CD14-positive monocyte (primary cell): ENCODE measurements at regions not wholly inside any gene's neighbourhood (a gene's known extent, or its start where the extent isn't known, plus 50 kb on each side); places are given as distances from the start of the nearest gene placed in this dataset.

Experiments used
- DNase-seq, 3 donors: peaks; one replicate each; pipeline ENCODE4 v3.0.0-alpha.2; 2011 to 2022
- H2AFZ ChIP-seq: 2 replicates; pipeline ENCODE4 v1.6.0; 2012; ENCODE audit warnings: mild to moderate bottlenecking, low read depth, low read length, inconsistent platforms; ENCODE audit not compliant: insufficient read depth, poor library complexity, severe bottlenecking
- H3K27ac ChIP-seq, 2 donors: 1 replicate in 1 of 2; 2 replicates in 1 of 2; pipeline ENCODE4 v1.5.1; 2012 to 2013; ENCODE audit warnings: low read length in 2 of 2, control low read depth in 1 of 2, inconsistent platforms in 1 of 2, low read depth in 1 of 2, mild to moderate bottlenecking in 1 of 2
- H3K27me3 ChIP-seq, 2 donors: one replicate each; pipeline versions ENCODE4 v1.6.0 to v1.6.1; 2011 to 2013; ENCODE audit warnings: low read length in 2 of 2; ENCODE audit not compliant: control insufficient read depth in 2 of 2, insufficient read depth in 2 of 2
- H3K36me3 ChIP-seq, 2 donors: replicated peaks in 1 of 2; 1 replicate in 1 of 2; 2 replicates in 1 of 2; pipeline versions ENCODE4 v1.5.1 to v1.6.1; 2012 to 2013; ENCODE audit warnings: low read length in 2 of 2, control low read depth in 1 of 2, inconsistent platforms in 1 of 2, mild to moderate bottlenecking in 1 of 2; ENCODE audit not compliant: insufficient read depth in 2 of 2, control insufficient read depth in 1 of 2
- H3K4me1 ChIP-seq, 2 donors: 1 replicate in 1 of 2; 2 replicates in 1 of 2; pipeline versions ENCODE4 v1.5.1 to v1.6.1; 2012 to 2013; ENCODE audit warnings: low read length in 2 of 2, control low read depth in 1 of 2, inconsistent platforms in 1 of 2, mild to moderate bottlenecking in 1 of 2, moderate library complexity in 1 of 2; ENCODE audit not compliant: insufficient read depth in 2 of 2, control insufficient read depth in 1 of 2
- H3K4me2 ChIP-seq: replicated peaks from 2 replicates; pipeline ENCODE3; 2012; ENCODE audit warnings: low read length, moderate library complexity, mild to moderate bottlenecking; ENCODE audit not compliant: poor library complexity, severe bottlenecking; ENCODE audit errors: extremely low read depth
- H3K4me3 ChIP-seq, 3 experiments: fragments of 200-600 bp in 1 of 3; sonication (generic) in 1 of 3; replicated peaks in 1 of 3; 1 replicate in 2 of 3; 2 replicates in 1 of 3; pipeline ENCODE4 v1.5.1; 2011 to 2013; ENCODE audit warnings: low read length in 3 of 3, mild to moderate bottlenecking in 3 of 3, control low read depth in 2 of 3, low read depth in 2 of 3, inconsistent platforms in 1 of 3, moderate library complexity in 1 of 3
- H3K79me2 ChIP-seq: 2 replicates; pipeline ENCODE4 v1.6.0; 2012; ENCODE audit warnings: mild to moderate bottlenecking, control low read depth, inconsistent platforms, low read length, moderate library complexity; ENCODE audit not compliant: insufficient read depth
- H3K9ac ChIP-seq: 2 replicates; pipeline ENCODE4 v1.6.0; 2017; ENCODE audit warnings: low read length, mild to moderate bottlenecking; ENCODE audit not compliant: insufficient read depth, poor library complexity, severe bottlenecking
- H3K9me3 ChIP-seq, 2 donors: replicated peaks in 1 of 2; 1 replicate in 1 of 2; 2 replicates in 1 of 2; pipeline versions ENCODE4 v1.5.1 to v1.6.1; 2012 to 2013; ENCODE audit warnings: low read length in 2 of 2, control low read depth in 1 of 2; ENCODE audit not compliant: control insufficient read depth in 1 of 2, insufficient read depth in 1 of 2
- H4K20me1 ChIP-seq: 2 replicates; pipeline ENCODE4 v1.6.0; 2012; ENCODE audit warnings: mild to moderate bottlenecking, low read length, control low read depth, moderate library complexity; ENCODE audit not compliant: insufficient read depth
- H3K27ac Mint-ChIP-seq, 7 donors: one replicate each; pipeline ENCODE4 v1.8.0; 2020; ENCODE audit warnings: mild to moderate bottlenecking in 7 of 7, mixed read lengths in 7 of 7, moderate library complexity in 6 of 7, inconsistent platforms in 2 of 7
- H3K27me3 Mint-ChIP-seq, 3 donors: one replicate each; pipeline ENCODE4 v1.8.0; 2021 to 2022; ENCODE audit warnings: low read depth in 3 of 3, mild to moderate bottlenecking in 3 of 3, mixed read lengths in 3 of 3, moderate library complexity in 3 of 3, inconsistent platforms in 1 of 3
- H3K36me3 Mint-ChIP-seq, 2 donors: one replicate each; pipeline ENCODE4 v1.8.0; 2020; ENCODE audit warnings: mixed read lengths in 2 of 2, inconsistent platforms in 1 of 2, mild to moderate bottlenecking in 1 of 2
- H3K4me1 Mint-ChIP-seq: one replicate; pipeline ENCODE4 v1.8.0; 2020; ENCODE audit warnings: mild to moderate bottlenecking, mixed read lengths
- H3K4me3 Mint-ChIP-seq, 2 donors: one replicate each; pipeline ENCODE4 v1.8.0; 2020; ENCODE audit warnings: mild to moderate bottlenecking in 2 of 2, mixed read lengths in 2 of 2, moderate library complexity in 1 of 2
- H3K9me3 Mint-ChIP-seq, 7 donors: one replicate each; pipeline ENCODE4 v1.8.0; 2020 to 2022; ENCODE audit warnings: mixed read lengths in 7 of 7, mild to moderate bottlenecking in 6 of 7, moderate library complexity in 6 of 7, inconsistent platforms in 2 of 7
- CTCF ChIP-seq: fragments of 200-600 bp; IDR thresholded peaks from one replicate; pipeline ENCODE4 v1.8.0; 2022; ENCODE audit warnings: antibody characterized with exemption, mild to moderate bottlenecking
- WGBS: methylation state at CpG from one replicate; pipeline ENCODE4 v1.1.5; 2013; ENCODE audit warnings: missing lambda C conversion rate; ENCODE audit not compliant: insufficient coverage; 5-methylcytosine and 5-hydroxymethylcytosine counted together
- intact Hi-C, 2 donors: fragments of 100-400 bp; cut with micrococcal nuclease; formaldehyde crosslinking; loops; one replicate each; pipeline versions ENCODE4 v1.15.0 to v1.15.1; 2023

GRCh38 chr11:127182586-127183203 is 182.1 kb upstream of the KIRREL3 start:
- DNase-seq, result no peak
- Mint-ChIP-seq H3K27me3 (peaks cover 0 to 2% (median 0%) of the 10 kb centered on the region in 3 donors), H3K4me3 (no peak overlapping the region), H3K4me1 (no peaks in the 10 kb centered on the region), H3K27ac (no peak overlapping the region), H3K36me3 (no peaks in the 10 kb centered on the region), H3K9me3 (peaks cover 0 to 3% (median 0%) of the 10 kb centered on the region in 7 donors)
- H4K20me1 ChIP-seq, result no peaks in the 10 kb centered on the region
- H3K9me3 ChIP-seq, result no peaks in the 10 kb centered on the region
- no peaks in the 10 kb centered on the region for H3K36me3 ChIP-seq
- no peak overlapping the region for H2AFZ ChIP-seq
- no peak overlapping the region for H3K4me2 ChIP-seq
- no peaks in the 10 kb centered on the region for H3K27me3 ChIP-seq
- H3K4me3 ChIP-seq, result no peak overlapping the region
- H3K9ac ChIP-seq, result no peak overlapping the region
- H3K79me2 ChIP-seq, result no peaks in the 10 kb centered on the region
- 82% methylated on average over 6 of the region's 8 CpGs for WGBS
- no peak for TF ChIP-seq CTCF
- intact Hi-C loops, result no loop called here
- no peak overlapping the region for H3K27ac ChIP-seq
- H3K4me1 ChIP-seq, result no peaks in the 10 kb centered on the region

GRCh38 chr11:127157225-127157624 is 156.7 kb upstream of the KIRREL3 start:
- Histone ChIP-seq H2AFZ (no peak overlapping the region), H3K9me3 (no peaks in the 10 kb centered on the region), H4K20me1 (no peaks in the 10 kb centered on the region), H3K36me3 (no peaks in the 10 kb centered on the region), H3K79me2 (no peaks in the 10 kb centered on the region), H3K27ac (no peak overlapping the region), H3K4me1 (no peaks in the 10 kb centered on the region), H3K27me3 (no peaks in the 10 kb centered on the region), H3K9ac (no peak overlapping the region), H3K4me3 (no peak overlapping the region), H3K4me2 (no peak overlapping the region)
- no peak overlapping the region for H3K4me3 Mint-ChIP-seq
- H3K27me3 Mint-ChIP-seq, result peaks cover 0 to 2% (median 2%) of the 10 kb centered on the region in 3 donors
- TF ChIP-seq CTCF, result no peak
- H3K4me1 Mint-ChIP-seq, result no peaks in the 10 kb centered on the region
- H3K9me3 Mint-ChIP-seq, result peaks cover 0 to 6% (median 0%) of the 10 kb centered on the region in 7 donors
- no peak for DNase-seq
- 82% methylated on average over 2 of the region's 2 CpGs for WGBS
- intact Hi-C loops, result no loop called here
- no peak overlapping the region for H3K27ac Mint-ChIP-seq
- H3K36me3 Mint-ChIP-seq, result no peaks in the 10 kb centered on the region
